Embryonic facial prominence (tissue), 1 donor: ENCODE measurements at regions not wholly inside any gene's neighbourhood (a gene's known extent, or its start where the extent isn't known, plus 50 kb on each side); places are given as distances from the start of the nearest gene placed in this dataset.

Experiments
- DNase-seq: peaks from one replicate; pipeline ENCODE4 v3.0.0-alpha.2; 2016; ENCODE audit errors: extremely low spot score

DNA sequence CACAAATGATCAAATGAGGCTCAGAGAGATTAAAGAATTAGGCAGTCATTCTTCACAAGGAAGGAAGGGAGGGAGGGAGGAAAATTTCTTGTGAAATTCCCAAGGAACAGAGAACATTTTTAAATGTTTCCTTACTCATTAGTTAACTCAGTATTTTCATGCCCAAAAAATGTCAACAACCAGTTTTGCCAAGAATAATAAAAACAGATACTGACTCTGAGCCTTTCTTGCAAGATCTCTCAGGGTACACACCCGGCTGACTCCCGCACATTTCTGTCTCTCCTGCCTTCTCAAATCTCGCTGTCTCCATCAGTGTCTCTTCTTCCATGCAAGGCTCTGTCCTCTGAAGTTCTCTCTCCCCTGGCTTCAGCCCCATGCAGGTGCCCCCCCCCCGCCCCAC, 265.9 kb downstream of the TJP1 start:
- no peak for DNase-seq

GRCh38 chr15:29554531-29554930, 267.7 kb downstream of the TJP1 start:
- DNase-seq = no peak

GRCh38 chr15:29550834-29551465, 271.3 kb downstream of the TJP1 start:
- no peak for DNase-seq

DNA sequence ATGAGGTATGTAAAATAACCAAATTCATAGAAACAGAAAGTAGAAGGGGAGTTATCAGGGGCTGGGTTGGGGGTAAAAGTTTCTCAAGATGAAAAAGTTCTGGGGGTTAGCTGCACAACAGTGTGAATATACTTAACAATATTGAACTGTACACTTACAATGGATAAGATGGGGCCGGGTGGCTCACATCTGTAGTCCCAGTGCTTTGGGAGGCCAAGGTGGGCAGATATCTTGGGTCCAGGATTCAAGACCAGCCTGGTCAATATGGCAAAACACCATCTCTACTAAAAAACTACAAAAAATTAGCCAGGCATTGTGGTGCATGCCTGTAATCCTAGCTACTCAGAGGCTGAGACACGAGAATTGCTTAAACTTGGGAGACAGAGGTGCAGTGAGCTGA, 274.3 kb downstream of the TJP1 start:
- no peak for DNase-seq

DNA sequence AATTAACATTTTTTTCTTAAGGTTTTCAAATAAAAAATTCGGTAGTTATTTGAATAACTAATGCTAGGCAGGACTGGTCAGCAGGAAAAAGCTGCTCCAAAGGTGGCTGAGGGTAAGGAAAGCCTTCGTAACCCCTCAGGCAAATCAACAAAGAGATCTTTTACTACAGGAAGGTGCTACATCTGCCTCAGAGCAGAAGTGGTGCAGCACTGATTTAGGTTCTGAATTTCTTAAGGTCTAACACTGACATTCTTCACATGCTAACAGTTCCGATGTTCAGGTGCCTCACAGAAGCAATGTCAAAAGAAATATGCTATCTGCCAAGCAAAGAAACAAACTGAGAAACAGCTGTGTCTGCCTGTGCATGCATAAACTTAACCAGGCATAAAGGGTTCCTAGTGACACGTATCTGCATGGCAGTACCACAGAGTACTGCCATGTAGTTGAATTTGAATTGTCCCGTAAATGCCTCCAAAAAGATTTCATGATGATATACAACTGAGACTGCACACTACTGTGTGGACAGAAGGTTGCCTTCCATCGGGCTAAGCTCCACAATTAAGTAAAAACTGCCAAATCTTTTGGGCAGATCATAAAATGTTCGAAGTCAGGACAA, 275.0 kb upstream of the NSMCE3 start:
- no peak for DNase-seq

DNA sequence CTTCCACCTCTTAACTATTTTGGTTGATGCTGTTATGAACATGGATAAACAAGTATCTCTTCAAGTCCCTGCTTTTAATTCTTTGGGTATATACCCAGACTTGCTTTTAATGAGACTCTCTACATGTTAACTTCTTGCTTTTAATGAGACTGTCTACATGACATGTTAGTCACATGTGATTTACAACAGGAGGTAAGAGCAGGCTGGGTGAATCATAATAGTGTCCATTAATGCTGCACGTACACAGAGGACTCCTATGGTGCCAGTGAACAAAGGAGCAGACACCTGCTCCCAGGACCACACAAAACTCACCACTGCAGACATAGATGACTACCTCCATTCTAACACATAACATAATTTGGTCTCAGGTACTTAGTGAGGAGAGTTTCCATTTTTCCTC, 273.4 kb upstream of the NSMCE3 start:
- no peak for DNase-seq

DNA sequence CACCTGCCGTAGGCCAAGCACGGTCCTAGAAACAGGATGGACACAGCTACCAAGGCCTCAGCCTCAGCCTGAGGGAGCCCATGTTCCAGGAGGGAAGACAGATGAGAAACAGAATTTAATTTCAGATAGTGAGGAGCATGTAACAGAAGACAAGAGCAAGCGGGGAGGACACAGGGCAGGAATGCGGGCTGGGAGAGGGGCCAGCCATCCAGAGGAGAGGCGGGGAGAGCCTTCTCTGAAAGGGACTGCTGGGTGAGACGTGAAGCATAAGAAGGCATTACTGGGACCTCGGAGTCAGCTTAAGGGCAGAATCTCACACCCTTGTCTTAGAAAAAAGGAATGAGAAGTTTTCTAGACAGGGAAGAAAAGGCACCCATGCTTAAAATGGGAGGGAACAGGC, 271.7 kb upstream of the NSMCE3 start:
- DNase-seq = no peak

GRCh38 chr15:29540479-29540878, 270.9 kb upstream of the NSMCE3 start:
- no peak for DNase-seq

GRCh38 chr15:29539736-29540135, 270.1 kb upstream of the NSMCE3 start:
- no peak for DNase-seq

DNA sequence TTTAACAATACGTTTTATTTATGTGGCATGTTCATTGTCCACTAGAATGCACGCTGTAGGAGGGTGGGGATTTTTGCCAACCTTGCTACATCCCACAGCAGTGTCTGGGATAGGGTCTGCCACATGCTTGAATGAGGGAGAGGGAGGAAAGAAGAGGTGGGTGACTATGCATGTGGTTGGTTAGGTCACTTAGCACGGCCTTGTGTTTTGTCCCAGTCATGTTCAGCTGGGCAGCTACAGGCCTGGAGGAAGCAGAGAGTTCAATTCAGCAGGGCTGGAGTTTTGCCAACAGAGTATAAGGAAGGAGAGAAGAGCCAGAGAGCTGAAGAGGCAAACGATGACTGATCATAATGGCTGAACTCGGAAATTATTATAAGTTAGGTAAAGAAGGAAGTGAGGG, 268.4 kb upstream of the NSMCE3 start:
- no peak for DNase-seq

DNA sequence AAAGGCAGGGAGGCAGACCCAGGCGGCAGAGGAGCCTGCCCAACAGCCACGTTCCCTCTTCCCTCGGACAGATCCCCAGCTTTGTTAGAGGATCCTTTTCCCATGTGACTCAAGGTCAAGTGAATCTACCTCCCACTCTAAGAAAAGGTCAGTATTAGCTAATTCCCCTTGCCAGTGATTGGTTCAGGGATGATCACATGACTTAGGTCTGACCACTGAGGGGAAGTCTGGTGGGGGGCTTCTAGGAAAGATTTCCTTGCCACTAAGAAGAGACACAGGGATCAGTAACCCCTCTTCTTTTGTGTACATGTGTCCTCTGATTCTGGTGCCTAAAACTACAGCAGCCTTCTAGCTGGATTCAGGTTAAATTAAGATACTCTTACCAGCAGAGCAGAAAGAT, 266.3 kb upstream of the NSMCE3 start:
- DNase-seq = no peak

GRCh38 chr15:29534378-29534777, 264.8 kb upstream of the NSMCE3 start:
- DNase-seq = no peak

- DNase-seq = no peak
Measured at GRCh38 chr15:29533647-29534046, 264.0 kb upstream of the NSMCE3 start.

- no peak for DNase-seq
Measured at GRCh38 chr15:29532296-29532695, 262.7 kb upstream of the NSMCE3 start.

- no peak for DNase-seq
Measured at GRCh38 chr15:29530966-29531365, 261.3 kb upstream of the NSMCE3 start.

GRCh38 chr15:29529043-29529442, 259.4 kb upstream of the NSMCE3 start:
- DNase-seq = no peak

DNA sequence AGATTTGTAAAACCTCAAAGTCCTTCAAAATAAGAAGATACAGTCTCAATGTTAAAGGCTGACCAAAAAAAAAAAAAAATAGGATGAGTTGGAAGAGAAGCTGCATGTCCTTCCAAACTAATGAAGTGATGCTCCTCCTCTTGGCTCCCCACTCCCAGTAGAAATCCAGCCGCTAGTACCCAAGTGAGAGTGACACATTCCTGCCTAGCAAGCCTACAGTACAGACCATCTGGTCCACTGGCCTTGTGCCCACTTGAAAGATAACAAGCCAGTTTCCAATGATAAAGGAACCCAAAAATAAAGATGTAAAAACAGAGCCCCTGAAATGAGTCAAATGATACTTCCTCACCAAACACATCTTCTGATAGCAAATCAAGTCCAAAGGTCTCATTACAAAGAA, 258.7 kb upstream of the NSMCE3 start:
- no peak for DNase-seq

DNA sequence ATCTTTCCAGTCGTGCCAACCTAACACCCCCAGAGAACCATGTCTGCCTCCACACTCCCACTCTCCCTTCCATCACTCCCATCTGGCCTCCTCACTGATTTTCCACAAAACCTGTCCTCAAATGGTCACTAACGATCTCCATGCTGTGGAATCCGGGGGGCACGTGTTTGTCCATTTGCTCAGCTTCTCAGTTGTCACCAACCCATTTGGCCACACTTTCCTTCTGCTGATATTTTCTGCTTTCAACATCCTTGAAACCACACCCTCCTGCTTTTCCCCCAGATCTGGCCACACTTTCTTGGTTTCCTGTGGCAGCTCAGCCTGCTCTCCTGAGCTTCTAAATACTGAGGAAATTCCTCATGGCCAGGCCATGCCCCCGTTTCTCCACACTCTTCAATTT, 257.2 kb upstream of the NSMCE3 start:
- no peak for DNase-seq

- DNase-seq = no peak
Measured at GRCh38 chr15:29522373-29523276, 253.0 kb upstream of the NSMCE3 start.

DNA sequence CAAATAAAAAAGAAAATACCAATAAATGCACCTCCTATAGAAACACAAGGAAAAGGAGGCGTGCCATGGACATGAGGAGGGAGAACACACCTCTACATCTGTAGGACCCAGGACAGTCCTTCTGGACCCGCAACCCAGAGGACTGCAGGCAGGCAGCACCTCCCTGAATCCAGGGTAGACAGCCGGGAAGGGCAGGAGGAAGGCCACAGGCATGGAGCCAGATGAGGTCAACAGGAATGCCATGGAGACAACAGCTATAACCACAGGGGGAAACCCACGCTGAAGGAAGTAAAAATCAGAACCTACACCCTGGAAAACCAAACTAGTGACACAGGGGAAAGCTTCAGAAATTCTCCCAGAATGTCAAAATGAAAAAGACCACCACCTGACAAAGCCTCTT, 248.8 kb upstream of the NSMCE3 start:
- no peak for DNase-seq

GRCh38 chr15:29517829-29518228, 248.2 kb upstream of the NSMCE3 start:
- DNase-seq = no peak

DNA sequence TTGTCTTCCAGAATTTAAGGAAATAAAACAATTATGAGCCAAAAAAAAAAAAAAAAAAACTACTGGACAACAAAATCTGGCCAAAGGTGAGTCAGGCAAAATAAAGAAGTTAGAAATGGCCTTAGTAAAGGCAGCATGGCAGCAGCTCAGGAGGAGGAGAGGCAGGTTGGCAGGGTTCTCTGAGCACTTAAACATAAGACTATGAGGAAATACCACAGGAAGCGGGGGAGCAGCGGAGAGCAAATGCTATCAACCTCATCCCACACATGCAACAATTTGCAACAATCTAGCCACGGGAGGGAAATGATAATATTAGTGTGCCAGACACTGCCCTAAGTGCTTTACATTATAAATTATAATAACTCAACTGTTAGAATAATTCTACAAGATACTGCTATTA, 247.3 kb upstream of the NSMCE3 start:
- DNase-seq = no peak

GRCh38 chr15:29514926-29515325, 245.3 kb upstream of the NSMCE3 start:
- no peak for DNase-seq
